GM21360 (cell line): ENCODE measurements at regions not wholly inside any gene's neighbourhood (a gene's known extent, or its start where the extent isn't known, plus 50 kb on each side); places are given as distances from the start of the nearest gene placed in this dataset.

Experiments
- ATAC-seq: cut with Tn5 transposase; IDR thresholded peaks from one replicate; pipeline ENCODE4 v1.9.1; 2021; ENCODE audit warnings: mild to moderate bottlenecking, moderate library complexity; ENCODE audit not compliant: unreplicated experiment

GRCh38 chr14:95387826-95388445 is 68.2 kb upstream of the CLMN start:
- no peak for ATAC-seq

DNA sequence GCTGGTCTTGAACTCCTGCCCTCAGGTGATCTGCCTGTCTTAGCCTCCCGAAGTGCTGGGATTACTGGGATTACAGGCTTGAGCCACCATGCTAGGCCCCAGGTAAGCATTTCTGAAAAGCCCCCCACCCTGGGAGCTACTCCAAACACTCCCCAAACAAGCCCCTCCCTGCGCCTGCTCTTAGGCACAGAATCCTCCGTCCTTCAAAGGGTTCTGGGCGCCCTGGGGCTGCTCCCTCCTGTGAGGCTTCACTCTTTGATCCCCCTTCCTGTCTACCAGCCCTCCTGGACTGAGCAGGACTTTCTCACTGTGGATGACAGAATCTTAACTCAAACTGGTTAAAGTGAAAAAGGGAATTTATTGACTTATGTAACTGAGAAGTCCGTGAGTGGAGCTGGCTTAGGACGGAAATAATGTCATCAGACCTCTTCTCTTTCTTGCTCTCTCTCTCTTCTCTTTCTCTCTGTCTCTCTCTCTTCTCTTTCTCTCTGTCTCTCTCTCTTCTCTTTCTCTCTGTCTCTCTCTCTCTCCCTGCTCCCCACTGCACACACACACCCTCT is 66.9 kb upstream of the CLMN start:
- ATAC-seq = no peak

- no peak for ATAC-seq
These were observed 66.0 kb upstream of the CLMN start for GRCh38 chr14:95385701-95386100.

GRCh38 chr14:95382747-95383146 is 63.0 kb upstream of the CLMN start:
- ATAC-seq = no peak

GRCh38 chr14:95381726-95382125 is 62.0 kb upstream of the CLMN start:
- no peak for ATAC-seq

DNA sequence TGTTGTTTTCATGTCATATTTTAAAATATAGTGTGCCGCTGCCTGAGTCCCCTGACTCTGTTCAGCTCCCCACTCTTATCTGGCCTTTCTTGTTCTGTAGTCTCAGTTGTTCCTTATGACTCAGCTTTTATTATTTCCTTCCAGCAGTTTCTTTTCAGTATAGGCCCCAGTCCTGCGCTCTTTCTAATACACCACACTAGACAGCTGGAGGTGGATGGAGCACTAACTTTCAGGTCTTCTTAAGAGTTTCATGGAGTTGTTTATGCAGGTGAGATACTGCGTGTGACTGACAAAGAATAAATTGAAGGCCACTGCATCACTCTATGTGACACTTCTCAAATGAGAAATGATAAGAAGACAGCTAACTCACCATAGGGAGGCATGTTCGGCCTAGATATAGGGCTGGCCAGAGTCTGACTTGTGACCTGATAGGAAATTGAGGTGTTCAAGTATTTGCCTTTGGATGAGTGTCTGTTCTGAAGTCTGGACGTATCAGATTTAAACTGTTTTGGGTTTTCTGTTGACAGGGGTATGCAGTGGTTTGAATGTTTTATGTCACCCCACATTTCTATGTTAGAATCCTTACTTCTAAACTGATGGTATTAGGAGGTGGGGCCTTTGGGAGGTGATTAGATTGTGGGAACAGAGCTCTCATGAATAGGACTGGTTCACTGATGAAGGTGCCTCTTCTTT is 60.8 kb upstream of the CLMN start:
- ATAC-seq = no peak

GRCh38 chr14:95379634-95380033 is 59.9 kb upstream of the CLMN start:
- no peak for ATAC-seq

DNA sequence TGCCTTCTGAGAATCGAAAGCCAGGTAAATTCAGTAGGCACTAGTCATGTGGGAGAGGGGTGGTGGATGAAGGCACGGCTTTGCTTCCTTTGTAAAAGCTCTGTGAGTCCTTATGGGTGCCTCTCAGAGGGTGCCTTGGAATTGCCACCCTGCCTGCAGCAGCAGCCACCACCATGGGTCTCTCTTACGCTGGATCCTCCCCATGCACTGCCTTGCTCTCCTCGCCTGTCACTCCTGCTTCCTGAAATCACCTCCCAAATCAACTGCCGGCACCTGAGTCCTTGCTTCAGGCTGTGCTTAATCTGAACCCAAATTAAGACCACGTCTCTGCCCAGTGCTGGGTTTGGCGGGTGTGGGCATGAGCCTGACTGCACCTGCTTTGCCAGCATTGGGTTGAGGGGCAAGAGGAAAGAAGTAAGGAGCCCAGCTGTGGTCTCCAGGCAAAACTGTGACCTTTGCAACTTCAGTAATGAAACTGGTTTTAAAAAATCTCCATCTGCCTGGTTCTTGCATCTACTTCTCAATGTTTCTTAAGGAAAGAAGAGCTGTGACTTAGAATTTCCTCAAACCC is 55.9 kb upstream of the CLMN start:
- ATAC-seq = no peak

DNA sequence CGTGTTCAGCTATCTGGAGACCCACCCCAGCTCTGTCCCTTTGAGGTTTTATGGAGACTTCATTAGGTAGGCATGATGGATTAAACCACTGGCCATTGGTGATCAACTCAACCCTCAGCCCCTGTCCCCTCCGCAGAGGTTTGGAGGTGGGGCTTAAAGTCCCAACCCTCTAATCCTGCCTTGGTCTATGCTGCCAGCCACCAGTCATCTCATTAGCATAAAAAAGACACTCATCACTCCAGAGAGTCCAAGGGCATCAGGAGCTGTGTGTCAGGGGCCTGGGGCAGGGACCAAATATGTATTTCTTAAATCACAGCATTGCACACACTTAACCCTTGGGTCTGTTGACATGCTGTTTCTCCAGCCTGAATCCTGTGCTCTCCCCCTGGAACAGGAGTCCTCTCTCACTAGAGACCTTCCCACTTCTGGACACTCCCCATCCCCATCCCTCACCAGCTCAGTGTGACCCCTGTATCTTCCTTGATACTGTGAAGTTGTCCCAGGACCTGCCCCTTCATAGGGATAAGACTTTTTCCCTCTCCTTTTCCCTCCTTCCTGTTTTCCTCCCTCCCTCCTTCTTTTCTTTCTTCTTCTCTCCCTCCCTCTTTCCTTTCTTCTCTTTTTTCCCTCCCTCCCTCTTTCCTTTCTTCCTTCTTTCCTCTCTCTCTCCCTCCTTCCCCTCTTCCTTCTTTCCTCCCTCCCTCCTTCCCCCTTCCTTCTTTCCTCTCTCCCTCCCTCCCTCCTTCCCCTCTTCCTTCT is 54.7 kb upstream of the CLMN start:
- no peak for ATAC-seq

DNA sequence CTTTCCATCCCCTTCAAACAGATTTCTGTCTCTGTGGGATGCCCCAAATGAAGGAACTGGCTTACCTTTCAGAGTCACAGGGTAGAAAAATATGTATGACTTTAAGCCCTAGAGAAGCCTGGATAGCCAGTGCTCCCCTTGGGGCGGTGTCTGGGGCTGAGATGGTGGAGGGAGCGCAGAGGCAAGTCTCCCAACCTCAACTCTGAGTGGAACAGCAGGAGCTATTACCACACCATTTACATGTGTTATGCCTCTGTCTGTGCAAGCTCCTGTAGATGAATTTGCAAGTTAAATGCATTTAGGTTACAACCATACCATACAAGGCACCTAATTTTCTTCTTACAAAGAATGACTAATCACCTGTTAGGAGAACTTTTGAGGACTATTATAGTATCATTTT is 50.4 kb upstream of the CLMN start:
- no peak for ATAC-seq
